ENCODE measurements at regions not wholly inside any gene's neighbourhood (a gene's known extent, or its start where the extent isn't known, plus 50 kb on each side); places are given as distances from the start of the nearest gene placed in this dataset.

GRCh38 chr2:54048117-54048785 lies 67.2 kb upstream of the ACYP2 start (continued):
- TF ChIP-seq CTCF (IDR thresholded peaks at IDR 0.05; ENCODE audit: control extremely low read depth in 1 of 3, insufficient read depth in 1 of 3, low read depth in 1 of 3, low read length in 3 of 3), result no peak
- TF ChIP-seq RBBP5 (IDR thresholded peaks at IDR 0.05; ENCODE audit: borderline replicate concordance, low read depth, low read length), result no peak
- no peak for TF ChIP-seq SUZ12 (IDR thresholded peaks at IDR 0.05; ENCODE audit: low read length)

Data from H1 (cell line).